ENCODE measurements at regions not wholly inside any gene's neighbourhood (a gene's known extent, or its start where the extent isn't known, plus 50 kb on each side); places are given as distances from the start of the nearest gene placed in this dataset.

- Histone ChIP-seq H3K27ac (ENCODE audit: low read depth in 1 of 2, low read length in 1 of 2) (no peak overlapping the region), H3K4me3 (no peak overlapping the region), H3K27me3 (ENCODE audit: control insufficient read depth in 3 of 3, insufficient read depth in 3 of 3, low read length in 2 of 3) (peaks cover 0 to 2% (median 2%) of the 10 kb centered on the region in 3 donors), H3K36me3 (ENCODE audit: control insufficient read depth in 4 of 4, insufficient read depth in 4 of 4, low read length in 4 of 4) (no peaks in the 10 kb centered on the region), H3K4me1 (ENCODE audit: control insufficient read depth in 5 of 5, insufficient read depth in 5 of 5, low read length in 5 of 5) (no peaks in the 10 kb centered on the region), H3K9ac (ENCODE audit: insufficient read depth in 1 of 2, low read length in 2 of 2) (no peak overlapping the region), H3K9me3 (ENCODE audit: control insufficient read depth in 4 of 4, insufficient read depth in 3 of 4, low read length in 3 of 4) (no peaks in the 10 kb centered on the region)
- no peak for DNase-seq
- no peak for TF ChIP-seq CTCF (IDR thresholded peaks at IDR 0.05; ENCODE audit: control extremely low read depth, extremely low read depth)
- ATAC-seq (ENCODE audit: insufficient read depth, low FRiP score): no peak
- 86 to 91% methylated on average over 2 of the region's 2 CpGs for WGBS, 2 donors
Observed at GRCh38 chr5:38009749-38010358, 170.0 kb upstream of the GDNF start.

GRCh38 chr5:38008198-38008597, 168.4 kb upstream of the GDNF start:
- Histone ChIP-seq H3K9me3 (ENCODE audit: control insufficient read depth in 4 of 4, insufficient read depth in 3 of 4, low read length in 3 of 4) (no peaks in the 10 kb centered on the region), H3K4me1 (ENCODE audit: control insufficient read depth in 5 of 5, insufficient read depth in 5 of 5, low read length in 5 of 5) (no peaks in the 10 kb centered on the region), H3K36me3 (ENCODE audit: control insufficient read depth in 4 of 4, insufficient read depth in 4 of 4, low read length in 4 of 4) (no peaks in the 10 kb centered on the region), H3K27ac (ENCODE audit: low read depth in 1 of 2, low read length in 1 of 2) (no peak overlapping the region), H3K9ac (ENCODE audit: insufficient read depth in 1 of 2, low read length in 2 of 2) (no peak overlapping the region), H3K27me3 (ENCODE audit: control insufficient read depth in 3 of 3, insufficient read depth in 3 of 3, low read length in 2 of 3) (no peaks in the 10 kb centered on the region), H3K4me3 (no peak overlapping the region)
- no peak for ATAC-seq (ENCODE audit: insufficient read depth, low FRiP score)
- TF ChIP-seq CTCF (IDR thresholded peaks at IDR 0.05; ENCODE audit: control extremely low read depth, extremely low read depth): no peak
- peak in 1 of 3 donors; percentile 33 for DNase-seq
- 73 to 86% methylated on average over 1 of the region's 1 CpG for WGBS, 2 donors

GRCh38 chr5:37999593-37999992, 159.8 kb upstream of the GDNF start:
- H3K9ac ChIP-seq (ENCODE audit: insufficient read depth in 1 of 2, low read length in 2 of 2): no peak overlapping the region
- no peak for TF ChIP-seq CTCF (IDR thresholded peaks at IDR 0.05; ENCODE audit: control extremely low read depth, extremely low read depth)
- 91 to 92% methylated on average over 1 of the region's 1 CpG for WGBS, 2 donors
- ATAC-seq (ENCODE audit: insufficient read depth, low FRiP score) (no peak), DNase-seq (no peak)
- H3K4me1 ChIP-seq (ENCODE audit: control insufficient read depth in 5 of 5, insufficient read depth in 5 of 5, low read length in 5 of 5): no peaks in the 10 kb centered on the region
- H3K4me3 ChIP-seq: no peak overlapping the region
- no peak overlapping the region for H3K27ac ChIP-seq (ENCODE audit: low read depth in 1 of 2, low read length in 1 of 2)
- H3K36me3 ChIP-seq (ENCODE audit: control insufficient read depth in 4 of 4, insufficient read depth in 4 of 4, low read length in 4 of 4): no peaks in the 10 kb centered on the region
- H3K9me3 ChIP-seq (ENCODE audit: control insufficient read depth in 4 of 4, insufficient read depth in 3 of 4, low read length in 3 of 4): peaks cover 0 to 2% (median 0%) of the 10 kb centered on the region in 4 donors
- no peaks in the 10 kb centered on the region for H3K27me3 ChIP-seq (ENCODE audit: control insufficient read depth in 3 of 3, insufficient read depth in 3 of 3, low read length in 2 of 3)

- no peaks in the 10 kb centered on the region for H3K36me3 ChIP-seq (ENCODE audit: control insufficient read depth in 4 of 4, insufficient read depth in 4 of 4, low read length in 4 of 4)
- no peak overlapping the region for H3K4me3 ChIP-seq
- DNase-seq (no peak), ATAC-seq (ENCODE audit: insufficient read depth, low FRiP score) (no peak)
- 92 to 97% methylated on average over 3 of the region's 3 CpGs for WGBS, 2 donors
- TF ChIP-seq CTCF (IDR thresholded peaks at IDR 0.05; ENCODE audit: control extremely low read depth, extremely low read depth): no peak
- no peaks in the 10 kb centered on the region for H3K27me3 ChIP-seq (ENCODE audit: control insufficient read depth in 3 of 3, insufficient read depth in 3 of 3, low read length in 2 of 3)
- H3K9ac ChIP-seq (ENCODE audit: insufficient read depth in 1 of 2, low read length in 2 of 2): no peak overlapping the region
- H3K27ac ChIP-seq (ENCODE audit: low read depth in 1 of 2, low read length in 1 of 2): no peak overlapping the region
- peaks cover 0 to 2% (median 0%) of the 10 kb centered on the region in 4 donors for H3K9me3 ChIP-seq (ENCODE audit: control insufficient read depth in 4 of 4, insufficient read depth in 3 of 4, low read length in 3 of 4)
- no peaks in the 10 kb centered on the region for H3K4me1 ChIP-seq (ENCODE audit: control insufficient read depth in 5 of 5, insufficient read depth in 5 of 5, low read length in 5 of 5)
Observed at GRCh38 chr5:37996918-37997317, 157.1 kb upstream of the GDNF start.
